HG03108 (cell line): ENCODE measurements at regions not wholly inside any gene's neighbourhood (a gene's known extent, or its start where the extent isn't known, plus 50 kb on each side); places are given as distances from the start of the nearest gene placed in this dataset.

ENCODE experiments used
- ATAC-seq: cut with Tn5 transposase; IDR thresholded peaks from one replicate; pipeline ENCODE4 v1.9.1; 2021; ENCODE audit warnings: moderate library complexity; ENCODE audit not compliant: unreplicated experiment

- ATAC-seq = no peak
These were observed 144.1 kb downstream of the RPAP3 start for GRCh38 chr12:47561746-47562145.

GRCh38 chr12:47560415-47560814 lies 145.4 kb downstream of the RPAP3 start:
- ATAC-seq = no peak

GRCh38 chr12:47558625-47559345 lies 147.0 kb downstream of the RPAP3 start:
- no peak for ATAC-seq

GRCh38 chr12:47557386-47557785 lies 148.4 kb downstream of the RPAP3 start:
- no peak for ATAC-seq

- ATAC-seq = no peak
These were observed 149.4 kb downstream of the RPAP3 start for GRCh38 chr12:47556261-47557030.

- ATAC-seq = no peak
These were observed 151.7 kb downstream of the RPAP3 start for GRCh38 chr12:47554046-47554653.

- ATAC-seq = no peak
These were observed 152.6 kb downstream of the RPAP3 start for GRCh38 chr12:47553266-47553665.

- no peak for ATAC-seq
These were observed 154.4 kb downstream of the RPAP3 start for GRCh38 chr12:47551426-47551851.

GRCh38 chr12:47549258-47549657 lies 156.6 kb downstream of the RPAP3 start:
- ATAC-seq = no peak

- no peak for ATAC-seq
These were observed 157.4 kb downstream of the RPAP3 start for GRCh38 chr12:47548401-47548800.

- no peak for ATAC-seq
These were observed 158.8 kb downstream of the RPAP3 start for GRCh38 chr12:47547077-47547476.

GRCh38 chr12:47545938-47546609 lies 159.8 kb downstream of the RPAP3 start:
- no peak for ATAC-seq

GRCh38 chr12:47534695-47535094 lies 171.1 kb downstream of the RPAP3 start:
- ATAC-seq = no peak

- ATAC-seq = no peak
These were observed 175.8 kb downstream of the RPAP3 start for GRCh38 chr12:47530050-47530449.

- no peak for ATAC-seq
These were observed 178.0 kb downstream of the RPAP3 start for GRCh38 chr12:47527816-47528215.

GRCh38 chr12:47520029-47520428 lies 185.8 kb downstream of the RPAP3 start:
- no peak for ATAC-seq

GRCh38 chr12:47517122-47517521 lies 188.7 kb downstream of the RPAP3 start:
- no peak for ATAC-seq

- ATAC-seq = no peak
These were observed 196.4 kb downstream of the RPAP3 start for GRCh38 chr12:47509398-47509851.

GRCh38 chr12:47507221-47507620 lies 198.6 kb downstream of the RPAP3 start:
- ATAC-seq = no peak

- ATAC-seq = no peak
These were observed 200.9 kb downstream of the RPAP3 start for GRCh38 chr12:47504775-47505446.

- ATAC-seq = no peak
These were observed 212.0 kb downstream of the RPAP3 start for GRCh38 chr12:47493801-47494200.
